ENCODE measurements at regions not wholly inside any gene's neighbourhood (a gene's known extent, or its start where the extent isn't known, plus 50 kb on each side); places are given as distances from the start of the nearest gene placed in this dataset.

- Histone ChIP-seq H3K9me3 (ENCODE audit: control insufficient read depth in 1 of 2, insufficient read depth in 1 of 2, low read length in 2 of 2) (peaks cover 0 to 3% of the 10 kb centered on the region in 2 experiments), H3K36me3 (ENCODE audit: insufficient read depth, low read length) (no peaks in the 10 kb centered on the region), H3K4me1 (ENCODE audit: insufficient read depth, low read length) (no peaks in the 10 kb centered on the region), H3K27me3 (ENCODE audit: control insufficient read depth in 1 of 2, insufficient read depth in 2 of 2, low read length in 2 of 2) (peaks cover 0 to 3% of the 10 kb centered on the region in 2 experiments), H3K27ac (ENCODE audit: low read depth in 1 of 2, low read length in 2 of 2) (no peak overlapping the region), H3K4me3 (ENCODE audit: low read length) (no peak overlapping the region)
- Mint-ChIP-seq H3K27ac (no peak overlapping the region), H3K9me3 (peaks cover 4% of the 10 kb centered on the region), H3K4me3 (no peak overlapping the region), H3K36me3 (ENCODE audit: low read depth) (no peaks in the 10 kb centered on the region), H3K27me3 (no peaks in the 10 kb centered on the region), H3K4me1 (ENCODE audit: low read depth) (no peaks in the 10 kb centered on the region)
- DNase-seq: no peak
- intact Hi-C loops (cut with DNase I, micrococcal nuclease): no loop called here
- ChIA-PET POLR2A (no interaction called here), CTCF (no interaction called here)
- ATAC-seq (ENCODE audit: poor library complexity): no peak
- no peak for TF ChIP-seq CTCF (IDR thresholded peaks at IDR 0.05)
Measured at GRCh38 chr12:103053089-103053488, 95.6 kb downstream of the ASCL1 start.

- no peaks in the 10 kb centered on the region for H3K4me1 Mint-ChIP-seq (ENCODE audit: low read depth)
- Histone ChIP-seq H3K4me1 (ENCODE audit: insufficient read depth, low read length) (no peaks in the 10 kb centered on the region), H3K36me3 (ENCODE audit: insufficient read depth, low read length) (no peaks in the 10 kb centered on the region), H3K4me3 (ENCODE audit: low read length) (no peak overlapping the region), H3K27ac (ENCODE audit: low read depth in 1 of 2, low read length in 2 of 2) (no peak overlapping the region), H3K27me3 (ENCODE audit: control insufficient read depth in 1 of 2, insufficient read depth in 2 of 2, low read length in 2 of 2) (no peaks in the 10 kb centered on the region), H3K9me3 (ENCODE audit: control insufficient read depth in 1 of 2, insufficient read depth in 1 of 2, low read length in 2 of 2) (no peaks in the 10 kb centered on the region)
- POLR2A ChIA-PET: no interaction called here
- CTCF ChIA-PET: no interaction called here
- ATAC-seq (ENCODE audit: poor library complexity): no peak
- DNase-seq: no peak
- no peak overlapping the region for H3K27ac Mint-ChIP-seq
- no peak for TF ChIP-seq CTCF (IDR thresholded peaks at IDR 0.05)
- intact Hi-C loops (cut with DNase I, micrococcal nuclease): no loop called here
- no peak overlapping the region for H3K4me3 Mint-ChIP-seq
- peaks cover 10% of the 10 kb centered on the region for H3K9me3 Mint-ChIP-seq
- no peaks in the 10 kb centered on the region for H3K27me3 Mint-ChIP-seq
- H3K36me3 Mint-ChIP-seq (ENCODE audit: low read depth): no peaks in the 10 kb centered on the region
Measured at GRCh38 chr12:103073630-103074029, 116.2 kb downstream of the ASCL1 start.

- no peaks in the 10 kb centered on the region for H3K4me1 Mint-ChIP-seq (ENCODE audit: low read depth)
- no peaks in the 10 kb centered on the region for H3K9me3 ChIP-seq (ENCODE audit: control insufficient read depth in 1 of 2, insufficient read depth in 1 of 2, low read length in 2 of 2)
- POLR2A ChIA-PET: no interaction called here
Measured at GRCh38 chr12:103075848-103076247, 118.4 kb downstream of the ASCL1 start.

More at GRCh38 chr12:103075848-103076247, 118.4 kb downstream of the ASCL1 start:
- no peaks in the 10 kb centered on the region for H3K4me1 ChIP-seq (ENCODE audit: insufficient read depth, low read length)
- intact Hi-C loops (cut with DNase I, micrococcal nuclease): no loop called here
- no peaks in the 10 kb centered on the region for H3K27me3 Mint-ChIP-seq
- H3K27ac Mint-ChIP-seq: no peak overlapping the region
- no peak overlapping the region for H3K27ac ChIP-seq (ENCODE audit: low read depth in 1 of 2, low read length in 2 of 2)
- no peak for DNase-seq
- no peaks in the 10 kb centered on the region for H3K27me3 ChIP-seq (ENCODE audit: control insufficient read depth in 1 of 2, insufficient read depth in 2 of 2, low read length in 2 of 2)
- no peak for TF ChIP-seq CTCF (IDR thresholded peaks at IDR 0.05)
- no peak overlapping the region for H3K4me3 Mint-ChIP-seq
- no peak overlapping the region for H3K4me3 ChIP-seq (ENCODE audit: low read length)
- no peak for ATAC-seq (ENCODE audit: poor library complexity)
- H3K36me3 ChIP-seq (ENCODE audit: insufficient read depth, low read length): no peaks in the 10 kb centered on the region
- CTCF ChIA-PET: no interaction called here
- H3K9me3 Mint-ChIP-seq: peaks cover 5% of the 10 kb centered on the region
- H3K36me3 Mint-ChIP-seq (ENCODE audit: low read depth): no peaks in the 10 kb centered on the region
